ENCODE measurements at regions not wholly inside any gene's neighbourhood (a gene's known extent, or its start where the extent isn't known, plus 50 kb on each side); places are given as distances from the start of the nearest gene placed in this dataset.
"Not testable (repeated sequence)": the region's sequence is repeated elsewhere in the genome, so short reads cannot be mapped to it uniquely, and the experiment has no call there.

DNA sequence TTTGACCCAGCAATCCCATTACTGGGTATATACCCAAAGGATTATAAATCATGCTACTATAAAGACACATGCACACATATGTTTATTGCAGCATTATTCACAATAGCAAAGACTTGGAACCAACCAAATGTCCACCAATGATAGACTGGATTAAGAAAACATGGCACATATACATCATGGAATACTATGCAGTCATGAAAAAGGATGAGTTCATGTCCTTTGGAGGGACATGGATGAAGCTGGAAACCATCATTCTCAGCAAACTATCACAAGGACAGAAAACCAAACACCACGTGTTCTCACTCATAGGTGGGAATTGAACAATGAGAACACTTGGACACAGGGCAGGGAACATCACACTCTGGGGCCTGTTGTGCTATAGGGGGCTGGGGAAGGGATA is 326.9 kb downstream of the INSIG2 start:
- H3K27me3 ChIP-seq (ENCODE audit: control insufficient read depth in 2 of 2, insufficient read depth in 1 of 2, low read length in 1 of 2); H3K27ac ChIP-seq (ENCODE audit: low read depth in 1 of 2, low read length in 1 of 2); H3K4me1 ChIP-seq (ENCODE audit: control insufficient read depth in 2 of 2, insufficient read depth in 2 of 2, low read length in 2 of 2); H3K4me3 ChIP-seq (ENCODE audit: low read length in 2 of 2); H3K9me3 ChIP-seq (ENCODE audit: control insufficient read depth in 2 of 2, insufficient read depth in 1 of 2, low read length in 1 of 2); H3K36me3 ChIP-seq (ENCODE audit: control insufficient read depth in 2 of 2, insufficient read depth in 2 of 2, low read length in 1 of 2); DNase-seq (ENCODE audit: low read depth in 6 of 9, low spot score in 9 of 9): not testable (repeated sequence)
- WGBS, result 86% methylated on average over 1 of the region's 1 CpG

DNA sequence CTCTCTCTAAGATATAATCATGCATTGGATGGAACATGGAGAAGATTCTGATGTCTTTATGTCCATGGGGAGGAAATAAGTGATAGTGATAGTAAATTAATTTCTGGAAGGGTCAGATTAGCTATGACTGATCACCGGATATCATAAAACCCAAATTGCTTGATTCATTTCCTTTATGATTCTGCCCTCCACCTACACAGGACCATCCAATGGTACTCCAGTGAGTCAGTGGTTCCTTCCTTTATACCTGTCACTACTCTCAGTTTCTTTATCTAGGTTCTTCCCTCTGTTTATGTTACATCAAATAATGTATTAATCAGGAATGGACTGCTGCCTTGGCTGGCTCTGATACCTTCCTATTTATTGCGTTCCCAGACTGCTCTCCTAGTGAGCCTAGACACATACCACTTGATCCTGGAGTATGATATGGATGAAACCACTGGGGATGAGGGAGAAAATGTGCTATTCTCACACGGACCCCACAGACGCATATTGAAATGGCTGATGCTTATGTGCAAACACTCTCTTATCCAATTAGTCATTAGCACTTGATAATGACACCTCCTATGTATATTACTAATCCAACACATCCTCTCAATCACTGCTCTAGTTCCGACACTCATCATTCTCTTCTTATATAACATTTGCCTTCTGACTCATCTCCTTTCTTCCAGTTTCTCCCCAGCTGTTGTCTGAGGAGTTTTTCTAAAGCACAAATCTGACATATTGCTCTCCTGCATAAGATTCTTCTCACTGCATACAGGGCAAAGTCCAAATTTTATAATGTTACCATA is 315.6 kb downstream of the INSIG2 start:
- H3K27me3 ChIP-seq (ENCODE audit: control insufficient read depth in 2 of 2, insufficient read depth in 1 of 2, low read length in 1 of 2), result no peaks in the 10 kb centered on the region
- H3K4me3 ChIP-seq (ENCODE audit: low read length in 2 of 2), result no peak overlapping the region
- H3K9me3 ChIP-seq (ENCODE audit: control insufficient read depth in 2 of 2, insufficient read depth in 1 of 2, low read length in 1 of 2), result no peaks in the 10 kb centered on the region
- no peaks in the 10 kb centered on the region for H3K4me1 ChIP-seq (ENCODE audit: control insufficient read depth in 2 of 2, insufficient read depth in 2 of 2, low read length in 2 of 2)
- no peak overlapping the region for H3K27ac ChIP-seq (ENCODE audit: low read depth in 1 of 2, low read length in 1 of 2)
- no peak for DNase-seq (ENCODE audit: low read depth in 6 of 9, low spot score in 9 of 9)
- 92% methylated on average over 5 of the region's 5 CpGs for WGBS
- no peaks in the 10 kb centered on the region for H3K36me3 ChIP-seq (ENCODE audit: control insufficient read depth in 2 of 2, insufficient read depth in 2 of 2, low read length in 1 of 2)

DNA sequence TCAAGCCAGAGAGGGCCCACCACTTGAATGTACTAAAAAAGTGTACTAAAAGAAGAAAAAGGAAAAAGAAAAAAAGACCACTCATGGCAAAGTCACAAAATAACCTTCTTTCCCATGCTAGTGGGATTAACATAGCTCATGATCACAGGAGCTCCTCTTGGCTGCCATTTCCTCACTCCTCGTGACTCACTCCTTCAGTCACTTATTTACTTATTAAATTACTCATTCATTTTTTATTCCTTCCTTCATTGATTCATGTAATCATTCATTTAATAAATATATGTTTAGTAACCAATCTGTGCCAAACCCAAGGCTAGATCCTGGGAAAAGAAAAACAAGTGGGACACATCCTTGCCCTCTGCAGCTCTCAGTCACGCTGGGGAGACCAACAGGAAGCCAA is 300.5 kb downstream of the INSIG2 start:
- Histone ChIP-seq H3K27me3 (ENCODE audit: control insufficient read depth in 2 of 2, insufficient read depth in 1 of 2, low read length in 1 of 2) (no peaks in the 10 kb centered on the region), H3K4me1 (ENCODE audit: control insufficient read depth in 2 of 2, insufficient read depth in 2 of 2, low read length in 2 of 2) (no peaks in the 10 kb centered on the region), H3K36me3 (ENCODE audit: control insufficient read depth in 2 of 2, insufficient read depth in 2 of 2, low read length in 1 of 2) (no peaks in the 10 kb centered on the region), H3K4me3 (ENCODE audit: low read length in 2 of 2) (no peak overlapping the region), H3K27ac (ENCODE audit: low read depth in 1 of 2, low read length in 1 of 2) (no peak overlapping the region), H3K9me3 (ENCODE audit: control insufficient read depth in 2 of 2, insufficient read depth in 1 of 2, low read length in 1 of 2) (no peaks in the 10 kb centered on the region)
- no peak for DNase-seq (ENCODE audit: low read depth in 6 of 9, low spot score in 9 of 9)
- WGBS, result 69% methylated on average over 2 of the region's 2 CpGs

DNA sequence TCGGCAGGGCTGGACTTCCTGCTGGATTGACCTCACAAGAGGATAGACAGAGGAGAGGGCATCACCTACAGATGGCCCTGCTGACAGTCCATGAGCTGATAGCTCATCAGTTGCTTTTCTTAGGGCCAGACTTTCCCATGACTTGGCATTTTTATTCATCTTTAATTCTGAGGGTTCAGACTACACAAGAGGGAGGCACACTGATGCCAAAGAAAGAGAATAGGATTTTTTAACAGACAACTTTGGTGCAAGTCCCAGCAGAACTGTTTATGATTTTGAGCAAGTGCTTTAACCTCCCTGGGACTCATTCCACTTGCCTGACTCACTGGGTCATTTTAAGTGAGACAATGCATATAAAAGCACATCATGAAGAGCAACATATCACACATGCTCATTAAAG is 299.2 kb downstream of the INSIG2 start:
- 79% methylated on average over 1 of the region's 1 CpG for WGBS
- Histone ChIP-seq H3K9me3 (ENCODE audit: control insufficient read depth in 2 of 2, insufficient read depth in 1 of 2, low read length in 1 of 2) (no peaks in the 10 kb centered on the region), H3K27ac (ENCODE audit: low read depth in 1 of 2, low read length in 1 of 2) (no peak overlapping the region), H3K27me3 (ENCODE audit: control insufficient read depth in 2 of 2, insufficient read depth in 1 of 2, low read length in 1 of 2) (no peaks in the 10 kb centered on the region), H3K4me1 (ENCODE audit: control insufficient read depth in 2 of 2, insufficient read depth in 2 of 2, low read length in 2 of 2) (no peaks in the 10 kb centered on the region), H3K4me3 (ENCODE audit: low read length in 2 of 2) (no peak overlapping the region), H3K36me3 (ENCODE audit: control insufficient read depth in 2 of 2, insufficient read depth in 2 of 2, low read length in 1 of 2) (no peaks in the 10 kb centered on the region)
- DNase-seq (ENCODE audit: low read depth in 6 of 9, low spot score in 9 of 9), result no peak

DNA sequence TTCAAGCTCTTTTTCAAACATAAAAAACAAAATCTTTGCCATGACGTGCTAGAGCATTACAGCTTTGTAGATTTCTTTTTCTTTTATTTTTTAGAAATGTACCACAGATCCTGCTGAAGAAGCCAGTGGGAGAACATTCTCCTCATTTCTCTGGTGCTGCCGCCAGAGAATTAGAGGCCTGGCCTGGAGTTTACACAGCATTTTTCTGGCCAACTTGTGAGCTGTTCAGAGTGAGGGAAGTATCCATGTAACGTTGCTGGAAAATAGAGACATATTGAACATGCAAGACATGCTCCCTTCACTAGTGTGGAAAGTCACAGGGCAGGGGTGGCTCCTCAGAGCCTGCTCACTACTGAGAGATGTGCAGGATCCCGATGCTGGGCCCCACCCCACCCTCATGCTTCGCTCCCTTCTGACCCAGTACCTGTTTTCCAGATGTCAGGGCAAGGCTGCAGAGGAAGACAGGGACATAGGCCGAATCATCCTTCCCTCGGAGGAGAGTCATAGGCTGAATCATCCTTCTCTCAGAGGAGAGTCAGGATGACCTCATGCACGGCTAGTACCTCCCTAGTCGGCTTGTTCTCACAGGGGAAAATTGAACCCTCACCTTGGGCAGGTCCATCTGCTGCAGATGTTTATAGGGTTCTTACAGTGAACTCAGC is 298.5 kb downstream of the INSIG2 start:
- H3K27ac ChIP-seq (ENCODE audit: low read depth in 1 of 2, low read length in 1 of 2), result no peak overlapping the region
- no peaks in the 10 kb centered on the region for H3K4me1 ChIP-seq (ENCODE audit: control insufficient read depth in 2 of 2, insufficient read depth in 2 of 2, low read length in 2 of 2)
- H3K36me3 ChIP-seq (ENCODE audit: control insufficient read depth in 2 of 2, insufficient read depth in 2 of 2, low read length in 1 of 2), result no peaks in the 10 kb centered on the region
- H3K9me3 ChIP-seq (ENCODE audit: control insufficient read depth in 2 of 2, insufficient read depth in 1 of 2, low read length in 1 of 2), result no peaks in the 10 kb centered on the region
- H3K4me3 ChIP-seq (ENCODE audit: low read length in 2 of 2), result no peak overlapping the region
- DNase-seq (ENCODE audit: low read depth in 6 of 9, low spot score in 9 of 9), result no peak
- WGBS, result 90% methylated on average over 9 of the region's 9 CpGs
- no peaks in the 10 kb centered on the region for H3K27me3 ChIP-seq (ENCODE audit: control insufficient read depth in 2 of 2, insufficient read depth in 1 of 2, low read length in 1 of 2)

DNA sequence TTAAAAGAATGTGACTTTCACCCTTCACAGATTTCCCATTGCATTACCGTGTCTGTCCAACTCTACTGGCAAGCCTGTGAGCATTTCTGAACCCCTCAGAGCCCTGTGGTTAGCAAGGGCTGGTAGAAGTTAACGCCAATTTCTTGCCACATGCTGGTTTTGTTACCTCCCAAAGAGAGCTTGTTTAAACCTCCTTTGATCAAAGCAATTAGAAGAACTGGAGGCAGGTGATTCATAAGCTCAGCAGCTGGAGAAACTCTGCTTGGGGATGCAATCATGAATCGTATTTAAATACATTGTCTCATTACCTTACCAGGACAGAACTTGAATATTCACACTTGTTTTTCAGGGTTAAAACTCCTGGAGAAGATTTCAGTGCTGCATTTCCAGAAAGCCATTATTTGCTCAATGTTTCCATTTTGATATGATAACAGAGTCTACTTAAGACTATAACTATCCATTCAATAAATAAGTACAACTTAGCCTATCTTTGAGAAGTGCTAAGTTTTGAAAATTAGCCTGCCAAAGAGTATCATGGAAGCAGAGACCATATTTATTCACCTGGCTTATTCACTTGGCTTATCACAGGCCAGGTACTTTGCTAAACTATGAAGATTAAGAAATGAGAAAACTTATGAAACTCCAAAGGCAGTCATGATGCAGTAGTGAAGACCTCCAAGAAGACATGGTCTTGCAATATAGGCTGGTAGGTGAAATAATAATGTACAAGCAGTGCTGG is 292.8 kb downstream of the INSIG2 start:
- H3K4me3 ChIP-seq (ENCODE audit: low read length in 2 of 2), result no peak overlapping the region
- WGBS, result 66% methylated on average over 3 of the region's 3 CpGs

DNA sequence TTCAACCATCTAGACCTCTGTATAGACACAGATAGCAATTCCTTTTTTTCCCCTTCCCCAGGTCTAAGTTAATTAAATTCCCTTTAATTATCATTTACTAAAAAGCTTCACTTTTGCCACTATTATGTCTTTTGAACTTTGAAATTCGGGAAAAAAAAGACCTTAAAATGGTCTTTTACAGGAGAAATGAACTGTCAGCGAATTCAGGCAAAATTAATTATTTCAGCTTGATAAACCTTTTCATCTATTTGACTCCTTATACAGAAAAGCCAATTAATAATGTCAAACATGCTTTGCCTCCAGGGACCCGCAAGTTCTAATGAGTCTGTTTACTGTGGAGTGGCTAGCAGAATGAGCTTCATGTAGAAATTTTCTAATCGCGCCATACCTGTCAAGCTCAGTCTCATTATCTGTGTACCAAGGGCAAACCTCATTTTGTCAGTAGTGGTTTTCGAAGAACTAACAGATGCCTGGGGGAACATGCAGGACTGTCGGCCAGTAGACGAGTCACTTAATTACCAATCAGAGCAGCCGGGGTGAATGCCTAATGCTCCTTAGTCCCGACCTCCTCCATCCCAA is 287.7 kb downstream of the INSIG2 start:
- Histone ChIP-seq H3K36me3 (ENCODE audit: control insufficient read depth in 2 of 2, insufficient read depth in 2 of 2, low read length in 1 of 2) (no peaks in the 10 kb centered on the region), H3K4me1 (ENCODE audit: control insufficient read depth in 2 of 2, insufficient read depth in 2 of 2, low read length in 2 of 2) (no peaks in the 10 kb centered on the region), H3K27me3 (ENCODE audit: control insufficient read depth in 2 of 2, insufficient read depth in 1 of 2, low read length in 1 of 2) (no peaks in the 10 kb centered on the region), H3K4me3 (ENCODE audit: low read length in 2 of 2) (no peak overlapping the region), H3K9me3 (ENCODE audit: control insufficient read depth in 2 of 2, insufficient read depth in 1 of 2, low read length in 1 of 2) (no peaks in the 10 kb centered on the region), H3K27ac (ENCODE audit: low read depth in 1 of 2, low read length in 1 of 2) (no peak overlapping the region)
- DNase-seq (ENCODE audit: low read depth in 6 of 9, low spot score in 9 of 9), result no peak
- WGBS, result 94% methylated on average over 10 of the region's 10 CpGs

More for the DNA sequence above, 292.8 kb downstream of the INSIG2 start:
- Histone ChIP-seq H3K27ac (ENCODE audit: low read depth in 1 of 2, low read length in 1 of 2) (no peak overlapping the region), H3K9me3 (ENCODE audit: control insufficient read depth in 2 of 2, insufficient read depth in 1 of 2, low read length in 1 of 2) (no peaks in the 10 kb centered on the region), H3K36me3 (ENCODE audit: control insufficient read depth in 2 of 2, insufficient read depth in 2 of 2, low read length in 1 of 2) (no peaks in the 10 kb centered on the region), H3K4me1 (ENCODE audit: control insufficient read depth in 2 of 2, insufficient read depth in 2 of 2, low read length in 2 of 2) (no peaks in the 10 kb centered on the region), H3K27me3 (ENCODE audit: control insufficient read depth in 2 of 2, insufficient read depth in 1 of 2, low read length in 1 of 2) (no peaks in the 10 kb centered on the region)
- DNase-seq (ENCODE audit: low read depth in 6 of 9, low spot score in 9 of 9), result no peak

DNA sequence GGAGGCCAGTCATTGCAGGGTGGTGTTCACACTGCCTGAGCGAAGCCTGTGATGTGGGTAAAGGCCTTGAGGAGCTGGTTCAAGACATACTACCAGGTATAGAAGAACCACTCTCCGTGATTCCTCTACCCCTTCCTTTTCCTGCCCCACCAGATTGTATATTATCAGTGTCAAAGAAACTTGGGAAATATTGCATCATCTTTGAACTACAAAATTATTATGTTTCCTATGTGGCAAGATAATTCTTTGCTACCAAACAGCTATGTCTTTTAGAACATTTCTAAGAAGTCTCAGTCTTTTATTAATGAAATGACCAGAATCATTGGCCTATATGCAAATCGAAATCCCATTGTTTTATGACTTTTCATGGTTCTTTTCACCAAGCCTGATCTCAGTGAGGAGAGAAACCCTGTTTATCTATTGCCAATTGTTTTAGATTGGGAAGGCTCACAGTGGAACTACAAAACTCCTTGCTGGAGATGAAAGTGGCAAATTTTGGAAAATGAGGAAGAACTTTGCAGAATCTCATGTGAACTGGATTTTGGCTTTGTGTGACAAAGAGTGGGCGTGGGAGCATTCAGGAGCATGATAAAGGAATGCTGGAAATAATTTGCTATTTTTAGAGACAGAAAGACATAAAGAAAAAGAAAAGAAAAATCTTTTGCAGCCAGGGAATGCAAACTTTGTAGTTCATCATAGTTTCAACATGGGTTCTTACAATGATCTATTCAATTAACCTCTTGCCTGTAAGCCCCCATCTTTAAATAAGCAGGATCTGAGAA is 286.9 kb downstream of the INSIG2 start:
- Histone ChIP-seq H3K4me3 (ENCODE audit: low read length in 2 of 2) (no peak overlapping the region), H3K27ac (ENCODE audit: low read depth in 1 of 2, low read length in 1 of 2) (no peak overlapping the region), H3K27me3 (ENCODE audit: control insufficient read depth in 2 of 2, insufficient read depth in 1 of 2, low read length in 1 of 2) (no peaks in the 10 kb centered on the region), H3K36me3 (ENCODE audit: control insufficient read depth in 2 of 2, insufficient read depth in 2 of 2, low read length in 1 of 2) (no peaks in the 10 kb centered on the region), H3K4me1 (ENCODE audit: control insufficient read depth in 2 of 2, insufficient read depth in 2 of 2, low read length in 2 of 2) (no peaks in the 10 kb centered on the region), H3K9me3 (ENCODE audit: control insufficient read depth in 2 of 2, insufficient read depth in 1 of 2, low read length in 1 of 2) (no peaks in the 10 kb centered on the region)
- WGBS, result 78% methylated on average over 4 of the region's 4 CpGs
- no peak for DNase-seq (ENCODE audit: low read depth in 6 of 9, low spot score in 9 of 9)
